Testis (tissue), 2 donors: ENCODE measurements at regions not wholly inside any gene's neighbourhood (a gene's known extent, or its start where the extent isn't known, plus 50 kb on each side); places are given as distances from the start of the nearest gene placed in this dataset.

Experiments used
- POLR2A ChIP-seq: fragments of 450-650 bp; IDR thresholded peaks from one replicate; pipeline ENCODE4 v1.6.1; 2017; ENCODE audit warnings: antibody characterized with exemption, mild to moderate bottlenecking, moderate library complexity
- TF ChIP-seq, protein P1 (sequence below), 3 experiments: fragments of 450-650 bp in 2 of 3; fragments of 200-600 bp in 1 of 3; sonication (generic) in 1 of 3; IDR thresholded peaks; one replicate each; pipeline ENCODE4 v1.5.1; 2016 to 2019; ENCODE audit warnings: antibody characterized with exemption in 3 of 3, mild to moderate bottlenecking in 2 of 3, moderate library complexity in 1 of 3

GRCh38 chrY:15343522-15343921, 819.2 kb downstream of the NLGN4Y start:
- TF ChIP-seq, protein P1, sequence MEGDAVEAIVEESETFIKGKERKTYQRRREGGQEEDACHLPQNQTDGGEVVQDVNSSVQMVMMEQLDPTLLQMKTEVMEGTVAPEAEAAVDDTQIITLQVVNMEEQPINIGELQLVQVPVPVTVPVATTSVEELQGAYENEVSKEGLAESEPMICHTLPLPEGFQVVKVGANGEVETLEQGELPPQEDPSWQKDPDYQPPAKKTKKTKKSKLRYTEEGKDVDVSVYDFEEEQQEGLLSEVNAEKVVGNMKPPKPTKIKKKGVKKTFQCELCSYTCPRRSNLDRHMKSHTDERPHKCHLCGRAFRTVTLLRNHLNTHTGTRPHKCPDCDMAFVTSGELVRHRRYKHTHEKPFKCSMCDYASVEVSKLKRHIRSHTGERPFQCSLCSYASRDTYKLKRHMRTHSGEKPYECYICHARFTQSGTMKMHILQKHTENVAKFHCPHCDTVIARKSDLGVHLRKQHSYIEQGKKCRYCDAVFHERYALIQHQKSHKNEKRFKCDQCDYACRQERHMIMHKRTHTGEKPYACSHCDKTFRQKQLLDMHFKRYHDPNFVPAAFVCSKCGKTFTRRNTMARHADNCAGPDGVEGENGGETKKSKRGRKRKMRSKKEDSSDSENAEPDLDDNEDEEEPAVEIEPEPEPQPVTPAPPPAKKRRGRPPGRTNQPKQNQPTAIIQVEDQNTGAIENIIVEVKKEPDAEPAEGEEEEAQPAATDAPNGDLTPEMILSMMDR (IDR thresholded peaks at IDR 0.05) = no peak
- no peak for TF ChIP-seq POLR2A
